ENCODE measurements at regions not wholly inside any gene's neighbourhood (a gene's known extent, or its start where the extent isn't known, plus 50 kb on each side); places are given as distances from the start of the nearest gene placed in this dataset.
"Not testable (repeated sequence)": the region's sequence is repeated elsewhere in the genome, so short reads cannot be mapped to it uniquely, and the experiment has no call there.

DNA sequence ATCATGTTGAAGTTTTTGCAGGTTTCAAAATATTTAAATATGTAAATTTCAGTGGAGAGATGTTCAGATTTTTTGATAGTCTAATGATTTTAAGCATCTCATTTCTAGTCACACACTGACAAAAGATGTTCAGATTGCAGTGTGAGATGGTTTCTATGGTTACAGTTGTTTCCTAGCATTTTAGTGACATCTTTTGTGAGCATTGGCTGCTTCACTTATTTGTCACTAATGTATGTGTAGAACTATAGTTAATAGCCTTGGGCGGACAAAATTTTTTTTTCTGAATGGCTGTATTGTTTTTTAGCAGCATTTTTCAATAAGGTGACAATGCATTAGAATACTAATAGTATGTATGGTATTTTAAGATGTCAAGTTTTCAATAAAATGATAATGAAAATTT, 315.6 kb upstream of the PRKD1 start:
- H3K27ac ChIP-seq, result no peak overlapping the region
- TF ChIP-seq, protein P1, sequence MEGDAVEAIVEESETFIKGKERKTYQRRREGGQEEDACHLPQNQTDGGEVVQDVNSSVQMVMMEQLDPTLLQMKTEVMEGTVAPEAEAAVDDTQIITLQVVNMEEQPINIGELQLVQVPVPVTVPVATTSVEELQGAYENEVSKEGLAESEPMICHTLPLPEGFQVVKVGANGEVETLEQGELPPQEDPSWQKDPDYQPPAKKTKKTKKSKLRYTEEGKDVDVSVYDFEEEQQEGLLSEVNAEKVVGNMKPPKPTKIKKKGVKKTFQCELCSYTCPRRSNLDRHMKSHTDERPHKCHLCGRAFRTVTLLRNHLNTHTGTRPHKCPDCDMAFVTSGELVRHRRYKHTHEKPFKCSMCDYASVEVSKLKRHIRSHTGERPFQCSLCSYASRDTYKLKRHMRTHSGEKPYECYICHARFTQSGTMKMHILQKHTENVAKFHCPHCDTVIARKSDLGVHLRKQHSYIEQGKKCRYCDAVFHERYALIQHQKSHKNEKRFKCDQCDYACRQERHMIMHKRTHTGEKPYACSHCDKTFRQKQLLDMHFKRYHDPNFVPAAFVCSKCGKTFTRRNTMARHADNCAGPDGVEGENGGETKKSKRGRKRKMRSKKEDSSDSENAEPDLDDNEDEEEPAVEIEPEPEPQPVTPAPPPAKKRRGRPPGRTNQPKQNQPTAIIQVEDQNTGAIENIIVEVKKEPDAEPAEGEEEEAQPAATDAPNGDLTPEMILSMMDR (IDR thresholded peaks at IDR 0.05), result no peak
- TF ChIP-seq ZFX (IDR thresholded peaks at IDR 0.05; ENCODE audit: borderline replicate concordance), result no peak

DNA sequence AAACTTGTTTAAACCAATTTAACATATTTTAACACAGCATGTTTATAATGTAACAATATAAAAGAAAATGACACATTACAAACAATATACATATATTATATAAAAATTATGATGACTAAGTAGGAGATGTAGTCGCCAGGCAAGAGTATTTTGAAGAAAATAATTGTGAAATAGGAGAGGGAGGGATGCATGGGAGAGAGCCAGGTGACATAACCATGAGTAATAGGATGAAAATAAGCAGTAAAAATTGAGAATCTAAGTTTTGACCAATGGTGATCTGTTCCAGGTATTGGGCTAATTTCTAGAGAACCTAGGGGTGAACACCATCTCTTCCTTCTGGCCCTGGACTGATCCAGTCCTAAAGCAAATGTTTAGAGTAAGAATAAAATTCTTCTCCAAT, 315.2 kb upstream of the G2E3 start:
- no peak for TF ChIP-seq ZFX (IDR thresholded peaks at IDR 0.05; ENCODE audit: borderline replicate concordance)
- TF ChIP-seq, protein P1 (IDR thresholded peaks at IDR 0.05), result no peak
- no peak overlapping the region for H3K27ac ChIP-seq

DNA sequence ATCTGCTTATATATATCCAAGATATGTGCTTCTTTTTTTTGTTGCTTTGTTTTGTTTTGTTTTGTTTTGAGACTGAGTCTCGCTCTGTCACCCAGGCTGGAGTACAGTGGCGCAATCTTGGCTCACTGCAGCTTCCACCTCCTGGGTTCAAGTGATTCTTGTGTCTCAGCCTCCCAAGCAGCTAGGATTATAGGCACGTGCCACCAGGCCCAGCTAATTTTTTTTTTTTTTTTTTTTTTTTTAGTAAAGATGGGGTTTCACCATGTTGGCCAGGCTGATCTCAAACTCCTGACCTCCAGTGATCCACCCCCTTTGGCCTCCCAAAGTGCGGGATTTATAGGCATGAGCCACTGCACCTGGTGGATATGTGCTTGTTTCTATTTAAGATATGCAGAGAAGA, 314.6 kb upstream of the G2E3 start:
- H3K27ac ChIP-seq, result not testable (repeated sequence)

DNA sequence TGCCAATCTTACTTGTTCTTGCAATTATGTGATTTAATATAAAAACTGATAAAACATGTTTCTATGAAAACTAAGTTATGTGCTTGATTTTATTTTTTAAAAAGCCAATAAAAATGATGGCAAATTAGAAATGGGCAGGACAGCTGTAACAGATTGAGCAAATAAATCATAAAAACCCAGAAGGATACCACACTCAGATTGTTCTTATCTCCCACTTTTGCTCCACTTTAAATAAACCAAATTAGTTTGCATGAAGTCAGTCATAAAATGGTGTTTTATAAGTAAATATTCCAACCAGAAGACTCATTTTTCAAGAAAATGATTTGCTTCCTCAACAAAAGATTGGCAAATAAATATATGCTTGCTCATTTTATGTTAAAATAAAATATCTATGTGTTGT, 307.9 kb upstream of the G2E3 start:
- TF ChIP-seq ZFX (IDR thresholded peaks at IDR 0.05; ENCODE audit: borderline replicate concordance), result no peak
- TF ChIP-seq, protein P1 (IDR thresholded peaks at IDR 0.05), result no peak
- no peak overlapping the region for H3K27ac ChIP-seq

DNA sequence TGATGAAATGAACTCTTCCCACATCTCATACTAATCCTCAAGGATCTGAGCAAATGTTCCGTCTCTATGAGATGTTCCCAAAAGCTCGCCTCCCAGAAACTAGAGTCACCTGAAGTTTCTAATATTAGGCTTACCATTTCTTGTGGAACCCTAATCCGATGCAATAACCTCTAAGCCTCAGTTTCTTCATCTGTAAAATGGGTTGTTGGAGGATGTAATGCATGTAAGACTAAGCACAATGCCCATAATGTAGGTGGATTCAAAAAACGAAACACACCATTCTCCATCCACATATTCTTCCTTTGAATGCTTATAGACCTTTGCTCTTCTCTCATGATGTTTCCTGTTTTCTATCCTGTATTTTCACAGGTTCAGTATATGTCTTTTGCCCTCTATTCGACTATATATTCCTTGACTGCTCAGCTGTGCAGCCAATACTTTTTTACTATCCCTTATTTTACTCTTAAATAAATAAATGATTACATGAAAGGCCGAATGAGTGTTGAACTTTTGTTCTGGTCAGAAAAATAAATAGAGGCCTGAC, 307.3 kb upstream of the G2E3 start:
- H3K27ac ChIP-seq, result no peak overlapping the region
- TF ChIP-seq, protein P1 (IDR thresholded peaks at IDR 0.05), result no peak
- no peak for TF ChIP-seq ZFX (IDR thresholded peaks at IDR 0.05; ENCODE audit: borderline replicate concordance)

DNA sequence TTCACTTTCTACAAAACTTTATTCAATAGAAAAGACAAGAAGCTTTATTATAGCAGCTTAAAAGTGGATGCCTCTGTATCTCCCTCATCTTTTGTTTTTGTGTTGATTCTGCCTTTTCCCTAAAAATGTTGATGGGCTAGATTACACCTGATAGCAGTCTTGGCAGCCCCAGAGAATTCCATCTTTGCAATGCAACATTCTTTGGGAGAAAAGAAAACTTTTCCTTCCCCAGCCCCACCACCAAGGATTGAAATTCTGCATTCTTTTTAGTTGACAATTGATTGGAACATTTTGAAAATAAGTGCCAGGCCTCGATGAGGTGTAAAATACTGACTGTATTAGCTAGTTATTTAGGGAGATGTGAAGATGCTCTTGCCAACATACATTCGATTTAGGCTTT, 306.8 kb upstream of the G2E3 start:
- TF ChIP-seq, protein P1 (IDR thresholded peaks at IDR 0.05), result no peak
- no peak for TF ChIP-seq ZFX (IDR thresholded peaks at IDR 0.05; ENCODE audit: borderline replicate concordance)

DNA sequence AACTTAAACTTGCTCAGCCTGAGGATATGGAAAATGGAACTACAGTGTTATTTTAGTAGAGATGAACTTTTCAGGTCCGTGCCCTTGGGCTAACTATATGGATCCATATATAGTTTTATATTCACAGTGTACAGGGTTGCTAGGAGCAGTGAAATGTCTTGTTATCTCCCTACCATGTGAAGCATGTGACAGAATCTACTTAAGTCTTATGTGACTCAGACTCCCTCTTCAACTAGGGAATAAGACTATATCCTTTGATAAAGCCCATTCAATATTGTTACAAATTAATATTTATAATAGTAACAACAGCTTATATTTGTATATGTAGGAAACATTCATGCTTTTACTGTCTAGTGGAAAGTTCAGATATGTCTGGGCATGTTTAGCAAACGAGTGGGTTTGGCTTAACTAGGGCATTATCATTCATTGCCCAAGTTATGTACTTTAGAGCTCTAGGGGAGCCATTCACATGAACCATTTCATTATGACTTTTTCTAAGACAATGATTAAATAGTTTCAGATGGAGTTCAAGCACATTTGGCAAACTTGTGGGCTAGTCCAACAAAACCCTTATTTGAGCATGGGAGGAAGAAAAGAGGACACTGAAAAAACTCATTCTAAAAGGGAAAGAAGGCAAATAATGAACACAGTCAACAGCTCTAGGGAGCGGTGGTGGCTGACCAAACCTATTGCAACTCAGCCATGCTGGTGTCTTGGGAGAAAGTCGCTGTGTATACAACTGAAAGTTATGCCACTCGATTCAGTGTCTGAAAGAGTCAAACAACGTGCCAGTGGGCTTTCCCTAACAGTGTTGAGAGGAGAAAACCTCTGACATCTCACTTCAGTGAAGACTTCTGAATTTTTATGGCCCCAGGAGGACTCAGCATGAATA, 305.9 kb upstream of the G2E3 start:
- no peak overlapping the region for H3K27ac ChIP-seq
- no peak for TF ChIP-seq ZFX (IDR thresholded peaks at IDR 0.05; ENCODE audit: borderline replicate concordance)
- TF ChIP-seq, protein P1 (IDR thresholded peaks at IDR 0.05), result no peak

More for the DNA sequence above, 306.8 kb upstream of the G2E3 start:
- H3K27ac ChIP-seq, result no peak overlapping the region
